Fibroblast of the conjunctiva (primary cell): ENCODE measurements at regions not wholly inside any gene's neighbourhood (a gene's known extent, or its start where the extent isn't known, plus 50 kb on each side); places are given as distances from the start of the nearest gene placed in this dataset.

Experiments
- DNase-seq: peaks from one replicate; pipeline ENCODE4 v3.0.0-alpha.2; 2010; ENCODE audit warnings: low read depth

DNA sequence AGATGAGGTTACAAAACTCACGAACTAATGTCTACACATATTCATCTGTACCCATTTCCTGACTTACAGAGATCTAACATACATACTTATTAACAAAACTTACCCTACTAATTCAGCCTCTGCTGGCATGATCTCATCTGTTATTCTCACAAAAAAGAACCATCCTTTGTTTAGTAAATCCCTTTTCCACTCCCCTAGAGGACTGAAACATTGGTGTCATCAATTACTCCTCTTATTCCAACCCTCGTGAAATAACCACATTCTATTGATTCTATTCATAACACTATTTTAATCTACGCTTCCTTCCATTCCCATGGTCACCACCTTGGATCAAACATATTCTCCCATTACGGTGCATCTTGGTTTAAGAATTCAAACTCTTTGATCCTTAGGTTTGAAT, 505.9 kb downstream of the SI start:
- no peak for DNase-seq

DNA sequence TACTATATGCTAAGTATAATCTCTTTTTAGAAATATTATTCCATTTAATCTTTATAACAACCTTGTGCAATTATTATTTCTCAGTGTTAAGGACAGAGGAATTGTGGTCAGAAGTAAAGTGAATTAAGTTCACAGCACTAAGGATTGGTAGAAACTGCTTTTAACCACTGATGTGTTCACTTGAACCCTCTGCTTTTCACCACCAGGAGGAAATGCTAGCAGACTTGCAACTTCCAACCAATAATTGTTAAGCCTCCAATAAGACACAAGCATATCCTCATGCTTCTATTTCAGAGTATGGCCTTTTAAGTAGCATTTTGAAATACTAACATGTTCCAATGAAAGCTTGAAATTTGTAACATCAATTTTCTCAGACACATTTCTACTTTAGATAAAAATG, 527.4 kb downstream of the SI start:
- DNase-seq = no peak

DNA sequence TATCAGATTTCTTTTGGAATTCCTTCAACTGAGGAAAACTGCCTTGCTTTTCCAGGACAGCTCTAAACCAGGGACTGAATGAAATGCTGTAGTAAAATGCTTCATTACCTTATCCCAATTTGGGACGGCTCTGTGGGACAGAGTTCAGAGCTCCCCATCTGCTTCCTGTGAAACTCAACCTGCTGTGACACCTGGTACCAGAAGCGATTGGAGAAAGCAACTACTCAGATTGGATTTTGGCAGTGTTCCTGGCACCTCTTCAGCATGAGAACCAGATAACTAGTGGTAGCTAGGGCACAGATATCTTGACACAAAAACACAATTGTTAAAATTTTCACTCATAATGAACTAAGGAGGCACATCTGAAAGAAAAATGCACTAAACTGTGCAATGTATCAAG, 539.1 kb downstream of the SI start:
- no peak for DNase-seq

DNA sequence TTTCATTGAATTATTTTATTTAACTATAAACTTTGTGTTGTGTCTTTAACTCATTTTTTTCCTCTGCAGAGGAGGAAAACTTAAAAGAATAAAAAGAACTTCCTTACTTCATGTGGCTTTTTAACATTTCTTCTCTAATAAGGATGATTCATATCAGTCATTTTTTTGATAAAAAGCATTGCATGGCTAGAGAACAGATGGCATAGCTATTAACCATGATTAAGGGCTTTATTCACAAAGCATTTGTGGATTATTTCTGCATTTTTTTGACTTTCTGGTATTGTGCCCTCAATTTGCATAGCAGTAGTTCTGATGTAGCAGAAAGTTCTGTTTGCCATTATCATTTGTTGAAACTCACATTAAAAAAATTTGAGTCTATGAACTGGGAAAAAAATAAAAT, 540.8 kb downstream of the SI start:
- DNase-seq = no peak

DNA sequence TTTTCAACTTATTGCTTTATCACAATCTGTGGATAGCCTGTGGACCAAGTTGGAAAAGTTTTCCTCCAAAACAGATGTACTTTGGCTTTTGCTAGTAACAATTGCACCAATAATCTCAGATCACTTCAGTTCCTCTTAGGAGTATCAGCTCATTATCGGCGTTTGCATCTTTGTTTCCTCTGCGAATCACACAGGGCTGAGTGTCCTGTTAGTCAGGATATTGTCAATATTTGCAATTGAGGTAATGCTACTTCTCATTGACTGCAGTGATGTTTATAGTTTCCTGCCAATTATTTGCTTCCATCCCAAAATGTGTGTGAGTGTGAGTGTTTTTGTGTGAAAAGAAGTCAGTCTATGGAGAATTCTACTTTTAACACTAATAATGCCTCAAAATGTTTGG, 545.0 kb downstream of the SI start:
- DNase-seq = no peak

DNA sequence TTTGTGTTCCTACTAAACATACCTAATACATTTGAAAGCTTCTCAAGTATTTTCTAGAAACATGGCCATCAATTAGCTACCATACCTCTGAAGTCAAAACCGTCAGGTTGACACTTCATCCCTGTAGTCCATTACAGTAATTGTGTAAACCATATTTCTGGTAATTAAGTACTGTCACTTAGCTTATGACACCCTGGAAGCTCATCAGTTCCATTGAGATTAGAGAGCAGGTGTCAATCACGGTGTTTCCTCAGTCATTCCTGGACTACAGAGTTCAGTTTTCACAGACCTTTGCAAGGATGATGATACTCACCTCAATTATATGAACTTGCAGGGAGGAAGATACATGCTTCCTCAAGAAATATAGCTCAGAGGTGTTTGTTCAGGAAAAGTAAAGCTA, 552.0 kb downstream of the SI start:
- DNase-seq = no peak

DNA sequence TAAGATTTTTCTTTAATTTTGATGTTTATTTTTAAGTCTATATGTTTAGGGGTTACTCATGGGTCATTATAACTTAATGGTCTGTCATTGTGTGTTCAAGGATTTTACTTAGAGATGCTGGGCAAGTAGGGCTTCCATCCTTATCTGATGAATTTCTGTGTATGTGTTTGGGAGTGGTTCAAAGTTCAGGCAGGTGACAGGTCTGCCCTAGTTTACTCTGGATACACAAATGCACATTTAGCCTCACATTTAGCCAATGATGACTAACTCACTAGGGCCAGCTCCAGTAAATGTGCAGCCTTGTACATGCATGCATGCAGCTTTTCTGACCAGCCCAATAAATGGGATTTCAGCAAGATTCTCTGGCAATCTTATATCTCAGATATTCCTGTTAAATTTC, 554.1 kb downstream of the SI start:
- no peak for DNase-seq

DNA sequence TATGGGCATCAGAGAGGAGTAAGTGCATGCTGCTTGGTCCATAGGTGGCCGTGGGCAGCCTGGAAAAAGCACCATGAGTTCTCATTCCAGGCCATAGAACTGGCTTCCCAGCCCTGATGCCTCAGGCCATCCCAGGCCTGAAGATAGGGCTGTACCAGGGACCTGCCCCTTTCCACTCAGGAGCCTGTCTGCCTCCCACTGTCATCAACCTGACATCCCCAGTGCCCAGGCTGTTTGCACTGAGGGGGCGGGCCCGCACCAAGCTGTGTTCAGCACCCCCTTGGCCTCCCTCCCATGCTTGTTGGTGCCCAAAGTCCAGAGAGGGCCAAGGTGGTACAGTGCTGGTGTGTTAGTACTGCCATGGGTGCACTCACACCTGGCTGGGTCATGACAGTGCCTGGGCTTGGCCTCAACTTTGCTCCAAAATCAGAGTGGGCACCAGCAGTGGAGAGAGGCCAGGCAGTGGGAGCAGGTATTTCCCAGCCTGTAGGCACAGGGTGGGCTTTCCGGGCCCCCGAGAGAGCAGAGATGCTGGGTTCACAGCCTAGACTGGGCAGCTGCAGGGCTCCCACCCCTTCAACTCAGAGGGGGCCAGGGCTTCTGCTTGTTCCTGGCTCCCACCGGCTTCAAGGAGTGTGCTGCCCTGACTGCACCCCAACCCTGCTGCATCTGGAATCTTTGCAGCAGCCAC, 556.1 kb downstream of the SI start:
- no peak for DNase-seq

DNA sequence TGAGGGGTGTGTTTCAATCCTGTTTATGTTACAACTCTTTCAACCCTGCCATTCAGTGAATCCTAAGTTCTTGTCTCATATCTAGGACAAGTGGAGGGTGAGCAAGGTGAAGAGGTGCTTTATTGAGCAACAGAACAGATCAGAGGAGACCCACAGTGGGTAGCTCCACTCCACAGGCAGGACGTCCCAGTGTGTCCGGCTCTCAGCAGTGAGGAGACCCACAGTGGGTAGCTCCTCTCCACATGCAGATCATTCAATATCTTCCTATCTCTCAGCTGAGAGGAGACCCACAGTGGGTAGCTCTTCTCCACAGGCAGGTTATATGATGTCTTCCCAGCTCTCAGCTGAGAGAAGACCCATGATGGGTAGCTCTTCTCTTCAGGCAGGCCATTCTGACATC, 556.7 kb downstream of the SI start:
- DNase-seq = no peak

DNA sequence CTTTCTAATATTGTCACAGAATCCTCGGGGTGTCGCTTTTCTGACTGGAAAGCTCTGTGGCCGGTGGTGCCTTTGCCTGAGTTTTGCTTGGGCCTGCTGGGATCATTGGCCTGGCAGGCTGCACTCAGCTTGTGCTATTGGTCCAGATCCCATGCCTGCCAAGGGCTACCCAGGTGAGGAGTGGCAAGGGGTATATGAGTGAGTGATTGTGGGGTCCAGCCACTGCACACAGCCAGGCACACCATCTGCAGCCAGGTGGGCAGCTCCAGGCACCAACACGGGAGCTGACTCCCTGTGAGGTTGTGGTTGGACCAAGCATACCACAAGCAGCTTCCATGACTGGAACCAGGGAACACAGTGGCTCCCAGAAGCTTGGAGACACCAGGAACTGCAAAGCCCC, 557.2 kb downstream of the SI start:
- no peak for DNase-seq

DNA sequence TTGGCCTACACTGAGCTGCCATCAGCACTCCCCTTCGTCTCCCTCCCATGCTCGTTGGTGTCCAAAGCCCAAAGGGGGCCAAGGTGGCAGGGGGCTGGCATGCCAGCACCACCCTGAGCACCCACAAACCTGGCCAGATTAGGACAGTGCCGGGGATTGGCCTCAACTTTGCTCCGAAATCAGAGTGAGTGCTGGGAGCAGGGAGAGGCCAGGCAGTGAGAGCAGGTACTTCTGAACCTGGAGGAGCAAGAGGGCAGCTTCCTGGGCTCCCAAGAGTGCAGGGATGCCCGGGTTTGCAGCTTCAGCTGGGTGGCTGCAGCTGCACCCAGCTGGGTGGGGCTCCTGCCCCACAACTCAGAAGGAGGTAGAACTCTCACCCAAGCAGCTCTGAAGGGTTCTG, 563.0 kb downstream of the SI start:
- no peak for DNase-seq

DNA sequence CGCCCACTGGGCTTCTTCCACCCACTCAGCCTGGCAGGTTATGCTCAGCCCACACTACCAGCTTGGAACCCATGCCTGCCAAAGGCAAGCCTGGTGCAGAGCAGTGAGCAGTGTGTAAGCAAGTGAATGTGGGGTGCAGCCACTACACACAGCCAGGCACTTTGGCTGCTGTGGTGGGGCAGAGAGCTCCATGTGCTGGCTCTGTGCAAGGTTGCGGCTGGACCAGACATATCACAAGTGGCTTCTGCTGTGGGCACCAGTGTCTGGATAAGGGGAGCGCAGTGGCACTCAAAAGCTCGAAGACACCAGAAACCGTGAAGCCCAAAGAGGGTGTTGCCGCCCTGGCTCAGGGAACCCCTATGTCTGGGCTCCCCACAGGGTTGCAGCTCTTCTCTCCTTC, 563.7 kb downstream of the SI start:
- DNase-seq = no peak

DNA sequence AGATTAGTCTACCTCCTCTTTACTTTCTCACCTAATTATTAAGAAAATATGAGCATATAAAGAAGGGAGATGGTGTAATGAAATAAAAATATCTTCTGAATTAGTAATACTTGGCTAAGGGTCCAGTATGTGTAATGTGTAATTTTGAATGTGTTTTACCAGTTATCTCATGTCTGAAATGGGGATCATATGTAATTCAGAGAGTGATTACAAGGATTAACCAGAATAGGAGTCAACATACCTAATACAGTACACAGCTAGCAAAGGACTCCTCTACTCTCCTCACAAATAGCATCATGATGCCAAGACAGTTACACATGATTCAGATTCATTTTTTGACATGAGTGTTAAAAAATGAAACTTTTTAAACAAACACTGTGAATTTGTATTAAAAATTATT, 570.4 kb downstream of the SI start:
- DNase-seq = no peak

DNA sequence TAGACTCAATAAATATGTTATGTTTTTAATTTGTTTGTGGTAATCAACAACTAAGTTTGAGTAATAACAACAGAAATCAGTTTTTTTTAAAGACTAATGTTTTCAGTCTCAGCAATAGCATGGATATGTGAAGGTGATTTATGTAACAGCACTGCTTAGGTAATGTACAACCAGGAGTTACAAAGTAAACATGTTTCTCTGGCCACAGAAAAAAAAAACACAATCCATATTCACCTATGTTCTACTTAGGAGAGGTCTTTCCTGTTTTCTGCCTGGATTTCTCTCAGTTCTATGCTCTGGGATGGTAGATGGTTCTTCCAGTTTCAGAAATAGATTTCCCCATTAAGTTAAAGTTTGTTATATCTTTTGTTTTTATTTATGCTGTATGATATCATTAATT, 579.4 kb downstream of the SI start:
- no peak for DNase-seq

DNA sequence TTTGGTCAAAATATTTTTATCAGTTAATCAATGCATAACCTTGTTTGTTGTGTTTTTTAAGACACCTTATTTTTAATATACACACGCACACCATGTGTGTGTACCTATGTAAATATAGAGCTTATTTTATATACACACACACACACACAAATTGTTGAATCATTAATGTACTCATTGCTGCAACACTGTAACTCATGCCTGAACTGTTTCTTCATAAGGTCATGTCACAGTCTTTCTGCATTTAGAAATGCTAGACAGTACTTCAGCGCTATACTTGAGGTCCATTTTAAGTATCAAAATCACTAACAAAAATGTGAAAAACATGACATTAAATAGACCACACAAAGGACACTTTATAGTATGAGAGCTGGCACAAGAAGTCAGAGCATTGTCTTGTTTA, 589.4 kb downstream of the SI start:
- DNase-seq = no peak

DNA sequence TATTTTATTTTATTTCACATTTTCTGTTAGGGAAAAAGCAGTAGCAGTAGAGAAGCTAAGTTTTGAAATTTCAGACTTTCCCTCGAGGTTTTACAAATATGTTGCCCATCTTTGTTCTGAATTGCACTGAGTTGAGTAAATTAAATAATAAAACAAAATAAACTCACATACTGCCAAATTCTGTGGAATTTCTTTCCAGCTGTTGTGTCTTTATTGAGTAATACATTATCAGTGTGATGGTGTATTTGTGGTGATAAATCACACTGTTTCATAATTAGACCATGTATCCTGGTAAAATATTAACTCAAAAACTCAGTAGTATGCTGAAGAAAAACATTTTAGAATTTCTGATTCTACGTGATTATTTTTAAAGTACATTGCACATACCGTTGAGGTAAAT, 592.1 kb downstream of the SI start:
- no peak for DNase-seq

DNA sequence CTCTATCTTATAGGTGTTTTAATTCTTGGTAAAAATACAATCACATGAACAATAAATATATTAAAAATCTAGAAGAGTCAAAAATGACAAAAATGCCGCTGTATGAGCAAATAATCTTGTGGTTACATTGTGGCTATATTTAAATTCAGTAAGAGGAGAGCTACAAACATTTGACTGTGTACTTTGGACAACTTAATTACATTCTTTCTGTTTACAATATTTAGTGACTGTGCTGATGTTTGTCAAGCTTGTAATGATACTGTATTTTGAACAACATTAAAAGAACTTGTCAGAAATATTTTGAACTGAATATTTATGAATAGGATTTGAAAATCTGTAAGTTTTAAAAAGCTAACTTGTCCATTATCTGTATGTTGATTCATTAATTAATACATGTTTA, 598.3 kb downstream of the SI start:
- no peak for DNase-seq

DNA sequence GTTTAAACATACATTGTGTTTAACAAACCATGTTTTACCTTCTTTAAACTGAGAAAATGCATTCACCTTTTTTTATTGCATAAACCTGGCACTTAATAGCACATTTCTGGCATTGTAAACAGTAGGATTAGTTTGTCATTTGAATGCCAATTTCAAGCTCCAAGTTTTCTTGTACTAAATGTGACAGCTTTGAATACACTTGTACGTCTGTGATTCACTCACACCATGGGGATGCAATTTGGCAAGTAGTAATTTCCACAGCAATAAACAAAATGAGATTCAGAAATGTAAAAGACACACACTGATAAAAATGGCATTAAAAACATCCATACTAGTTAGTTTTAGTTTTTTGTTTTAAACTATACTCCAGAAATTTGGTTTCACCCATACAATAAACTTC, 598.9 kb downstream of the SI start:
- no peak for DNase-seq

DNA sequence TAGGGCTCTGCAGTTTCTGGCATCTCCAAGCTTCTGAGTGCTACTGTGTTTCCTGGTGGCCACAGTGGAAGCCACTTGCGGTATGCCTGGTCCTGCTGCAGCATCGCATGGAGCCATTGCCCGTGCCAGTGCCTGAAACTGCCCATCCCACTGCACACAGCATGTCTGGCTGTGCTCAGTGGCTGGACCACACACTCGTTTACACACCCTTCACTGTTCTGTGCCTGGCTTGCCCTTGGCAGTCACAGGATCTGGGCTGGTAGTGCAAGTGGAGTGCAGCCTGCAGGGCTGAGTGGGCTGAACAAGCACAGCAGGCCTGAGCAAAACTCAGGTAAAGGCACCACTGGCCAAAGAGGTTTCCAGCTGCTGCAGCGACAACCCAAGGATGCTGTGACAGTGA, 600.0 kb downstream of the SI start:
- DNase-seq = no peak

DNA sequence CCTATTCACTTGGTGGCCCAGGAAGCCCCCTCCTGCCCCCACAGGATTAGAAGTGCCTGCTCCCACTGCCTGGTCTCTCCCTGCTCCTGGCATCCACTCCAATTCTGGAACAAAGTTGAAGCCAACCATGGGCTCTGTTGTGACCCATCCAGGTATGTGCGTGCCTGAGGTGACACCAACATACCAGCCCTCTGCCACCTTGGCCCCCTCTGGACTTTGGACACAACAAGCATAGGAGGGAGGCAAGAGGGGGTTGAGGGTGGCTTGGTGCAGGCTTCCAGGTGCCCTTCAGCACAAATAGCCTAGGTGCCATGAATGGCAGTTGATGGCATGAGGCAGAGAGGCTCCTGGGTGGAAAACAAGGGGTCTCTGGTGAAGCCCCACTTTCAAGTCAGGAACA, 600.9 kb downstream of the SI start:
- DNase-seq = no peak

DNA sequence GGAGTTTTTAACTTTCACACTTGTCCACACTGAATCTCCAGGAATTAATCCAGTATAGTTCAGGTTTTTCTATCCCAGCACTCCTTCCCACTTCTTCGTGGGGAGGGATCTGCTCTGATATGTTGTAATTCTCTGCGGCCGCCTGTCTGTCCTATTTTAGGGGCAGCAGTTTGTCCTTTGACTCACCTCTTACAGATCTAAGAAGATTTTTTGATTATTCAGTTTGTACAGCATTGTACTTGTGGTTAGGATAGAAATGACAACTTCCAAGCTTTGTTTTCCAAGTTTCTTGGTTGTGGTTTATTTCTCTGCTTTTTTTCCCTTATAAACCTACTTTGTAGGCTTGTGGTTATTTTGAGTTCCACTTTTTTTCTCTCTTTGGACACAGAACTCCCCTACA, 601.7 kb downstream of the SI start:
- no peak for DNase-seq

DNA sequence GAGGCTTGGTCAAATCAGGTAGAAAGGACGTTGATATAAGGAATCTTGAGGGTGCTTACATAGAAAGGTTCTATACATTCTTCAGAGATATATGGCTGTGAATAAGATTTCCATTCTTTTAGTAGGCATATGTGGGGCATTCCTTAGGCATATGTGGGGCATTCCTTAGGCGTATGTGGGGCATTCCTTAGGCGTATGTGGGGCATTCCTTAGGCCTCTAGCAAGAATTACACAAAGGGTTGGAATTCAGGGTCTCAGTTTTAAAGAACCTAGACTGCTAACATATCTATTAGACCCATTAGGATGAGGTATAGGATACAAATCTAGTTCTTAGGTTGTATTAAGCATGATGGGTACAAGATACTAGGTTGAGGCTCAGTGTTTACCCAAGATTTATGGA, 607.8 kb downstream of the SI start:
- no peak for DNase-seq

DNA sequence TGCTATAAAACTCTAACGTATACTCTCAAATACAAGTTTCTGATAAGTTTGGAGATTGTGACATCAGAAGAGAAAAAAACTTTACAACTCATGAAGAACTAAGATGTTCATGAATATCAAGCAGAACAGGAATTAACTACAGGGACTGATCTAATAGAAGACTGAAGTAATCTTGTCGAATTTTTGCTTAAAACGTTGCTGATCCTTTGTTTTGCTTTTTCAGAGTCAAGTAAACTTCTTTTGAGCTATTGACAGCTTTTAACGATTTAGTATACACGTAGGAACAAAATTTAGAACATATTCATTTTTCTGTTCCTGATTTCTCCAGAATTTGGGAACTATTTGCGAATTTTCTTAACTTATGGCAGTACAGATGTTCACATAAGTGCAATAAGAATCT, 610.2 kb downstream of the SI start:
- no peak for DNase-seq

DNA sequence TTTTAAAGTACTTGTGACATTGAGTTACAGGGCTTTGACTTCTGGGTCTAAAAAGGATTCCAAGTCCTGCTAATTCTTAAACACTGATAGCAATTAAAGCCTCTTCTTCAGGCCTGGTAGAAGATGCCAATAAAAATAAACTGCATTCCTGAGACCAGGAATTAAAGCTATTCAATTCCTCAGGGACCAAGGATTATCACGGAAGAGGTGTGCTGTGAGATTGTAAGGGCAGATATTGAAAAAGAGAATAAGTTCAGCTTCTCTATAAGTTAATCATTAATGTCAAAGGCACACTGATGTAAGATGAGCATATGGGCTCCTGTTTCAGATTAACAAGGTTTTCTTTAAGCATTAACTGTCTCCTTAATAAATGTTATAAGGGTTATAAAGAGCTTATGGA, 611.3 kb downstream of the SI start:
- DNase-seq = no peak

DNA sequence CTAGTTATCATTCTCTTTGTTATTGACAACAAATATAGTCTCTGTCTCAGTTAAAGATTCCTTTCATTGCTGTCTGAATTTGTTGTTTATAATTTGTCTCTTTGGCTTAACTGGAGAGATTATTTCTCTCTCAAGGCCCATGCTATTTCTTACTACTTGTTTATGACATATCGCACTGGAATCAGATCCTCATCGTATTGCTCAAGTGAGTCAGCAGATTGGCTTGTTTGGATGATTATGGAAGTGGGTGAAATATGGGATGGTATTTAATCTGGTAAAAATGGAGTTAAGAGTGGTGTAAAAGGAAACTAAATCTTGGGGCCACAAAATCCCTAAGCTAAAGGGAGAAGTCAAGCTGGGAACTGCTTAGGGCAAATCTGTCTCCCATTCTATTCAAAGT, 613.1 kb downstream of the SI start:
- DNase-seq = no peak
